ENCODE measurements at regions not wholly inside any gene's neighbourhood (a gene's known extent, or its start where the extent isn't known, plus 50 kb on each side); places are given as distances from the start of the nearest gene placed in this dataset.
"Not testable (repeated sequence)": the region's sequence is repeated elsewhere in the genome, so short reads cannot be mapped to it uniquely, and the experiment has no call there.

GRCh38 chr16:29212084-29213027 lies 194.2 kb downstream of the NPIPB11 start:
- not testable (repeated sequence) for DNase-seq

DNA sequence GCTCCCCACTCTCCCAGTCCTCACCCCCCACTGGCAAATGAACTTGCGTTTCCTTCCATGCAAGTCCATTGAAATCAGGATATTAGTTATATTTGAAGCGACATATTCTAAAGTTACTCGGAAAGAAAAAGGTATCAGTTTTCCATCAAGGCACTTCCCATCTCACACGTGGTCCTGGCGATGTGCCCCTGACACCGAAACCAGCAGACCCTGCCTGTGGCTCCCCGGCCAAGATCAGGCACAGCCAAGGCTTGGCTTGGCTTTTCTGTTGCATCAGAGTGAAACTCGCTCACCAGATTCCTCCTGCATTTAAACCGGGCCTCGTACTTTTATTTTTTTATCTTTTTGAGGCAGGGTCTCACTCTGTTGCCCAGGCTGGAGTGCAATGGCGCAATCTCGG lies 195.1 kb downstream of the NPIPB11 start:
- not testable (repeated sequence) for DNase-seq

- DNase-seq = not testable (repeated sequence)
Observed at GRCh38 chr16:29210299-29211150, 196.0 kb downstream of the NPIPB11 start.

DNA sequence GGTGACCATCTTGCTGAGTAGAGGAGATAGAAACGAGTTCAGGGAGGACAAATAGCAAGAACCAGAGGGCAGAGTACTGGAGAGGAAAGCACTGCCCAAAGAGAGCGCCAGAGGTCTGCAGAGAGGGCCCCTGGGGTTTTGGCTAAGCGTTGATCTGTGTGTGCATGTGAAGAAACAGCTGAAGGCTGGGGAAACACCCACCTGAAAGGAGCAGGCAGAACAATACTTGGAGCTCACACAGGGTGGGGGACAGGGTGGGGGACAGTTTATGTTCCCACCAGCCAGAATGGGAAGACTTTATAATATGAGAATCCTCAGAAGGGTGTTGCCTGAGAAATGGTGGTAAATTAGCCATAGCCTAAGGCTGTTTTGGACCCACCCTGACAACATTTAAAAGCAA lies 200.4 kb downstream of the NPIPB11 start:
- not testable (repeated sequence) for DNase-seq

- DNase-seq = not testable (repeated sequence)
Observed at GRCh38 chr16:29205151-29205550, 201.4 kb downstream of the NPIPB11 start.

DNA sequence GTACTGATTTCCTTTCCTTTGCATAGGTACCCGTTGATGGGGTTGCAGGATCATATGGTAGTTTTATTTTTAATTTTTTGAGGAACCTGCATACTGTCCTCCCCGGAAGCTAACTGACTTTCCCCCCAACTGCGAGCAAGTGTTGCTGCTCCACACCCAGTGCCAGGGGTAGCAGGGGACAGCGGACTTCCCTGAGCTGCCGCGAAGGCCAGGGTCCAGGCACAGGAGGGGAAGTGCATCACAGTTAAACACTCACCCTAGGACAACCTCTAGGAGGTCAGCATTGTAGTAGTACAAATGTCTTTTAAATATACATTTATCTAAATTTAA lies 201.7 kb downstream of the NPIPB11 start:
- DNase-seq = no peak

DNA sequence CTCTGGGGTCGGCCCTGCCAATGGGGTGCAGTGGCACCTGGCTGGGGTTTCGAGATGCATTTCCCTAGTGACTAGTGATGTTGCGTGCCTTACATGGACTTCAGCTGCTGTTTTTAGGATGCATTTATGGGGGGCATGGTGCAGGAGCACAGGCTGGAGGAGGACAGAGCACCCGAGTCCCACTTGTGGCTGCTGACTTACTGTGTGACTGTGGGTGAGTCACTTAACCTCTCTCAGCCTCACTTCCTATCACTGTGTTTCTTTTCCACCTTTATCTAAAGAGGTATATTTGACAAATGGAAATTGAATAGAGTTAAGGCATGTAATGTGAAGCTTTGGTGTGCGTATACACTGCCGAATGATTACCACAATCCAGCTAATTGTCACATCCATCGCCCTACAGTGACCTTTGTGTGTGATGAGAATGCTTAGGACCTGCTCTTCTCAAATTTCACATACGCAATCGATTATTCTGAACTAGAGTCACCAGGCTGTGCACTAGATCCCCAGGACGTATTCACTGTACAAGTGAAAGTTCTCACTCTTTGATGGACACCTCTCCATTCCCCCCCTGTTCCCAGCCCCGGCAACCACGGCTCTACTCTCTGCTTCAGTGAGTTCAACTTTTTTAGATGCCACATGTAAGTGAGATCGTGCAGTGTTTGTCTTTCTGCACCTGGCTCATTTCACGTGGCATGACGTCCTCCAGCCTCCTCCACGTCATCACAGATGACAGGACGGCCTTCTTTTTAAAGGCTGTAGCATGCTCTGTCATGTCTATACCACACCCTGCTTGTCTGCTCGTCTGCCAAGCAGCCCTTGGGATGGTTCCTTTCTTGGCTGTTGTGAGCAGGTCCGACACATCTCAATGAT lies 202.3 kb downstream of the NPIPB11 start:
- DNase-seq = peak; percentile 6

DNA sequence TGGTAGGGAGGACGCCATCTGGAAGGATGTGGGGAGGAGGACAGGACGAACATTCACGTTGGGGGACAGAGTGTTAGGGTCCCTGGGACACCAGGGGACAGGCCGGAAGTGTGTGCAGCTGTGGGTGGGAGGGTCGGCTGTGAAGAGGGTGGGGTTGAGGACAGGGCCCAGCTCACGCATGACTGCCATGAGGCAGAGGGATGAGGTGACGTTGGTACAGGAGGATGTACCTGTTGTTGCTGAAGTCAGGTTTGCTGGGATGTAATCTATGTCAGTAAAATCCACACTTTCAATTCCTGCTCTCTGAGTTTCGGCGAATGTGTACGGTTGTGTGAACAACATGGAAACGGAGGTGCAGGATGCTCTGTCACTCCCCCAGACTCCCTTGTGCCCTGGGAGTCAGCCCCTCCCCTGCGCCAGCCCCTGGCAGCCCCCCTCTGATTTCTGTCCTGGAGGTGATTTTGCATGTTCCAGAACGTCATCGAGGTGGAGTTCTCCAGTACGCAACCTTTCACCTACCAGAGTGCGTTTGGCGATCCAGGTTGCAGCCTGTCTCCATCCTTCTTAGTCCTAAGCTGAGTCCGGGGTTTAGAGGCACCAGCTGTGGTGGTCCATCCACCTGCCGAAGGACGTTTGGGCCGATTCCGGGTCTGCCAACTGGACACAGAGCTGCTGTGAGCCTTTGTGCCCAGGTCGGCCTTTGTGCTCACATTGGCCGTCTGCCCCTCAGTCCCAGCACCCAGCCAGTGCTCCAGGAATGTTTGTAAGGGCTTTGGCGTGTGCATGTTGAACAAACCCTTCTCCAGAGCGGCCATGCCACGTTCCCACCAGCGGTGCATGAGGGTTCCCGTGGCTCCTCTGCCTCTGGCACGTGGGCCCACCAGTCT lies 203.2 kb downstream of the NPIPB11 start:
- DNase-seq = not testable (repeated sequence)

DNA sequence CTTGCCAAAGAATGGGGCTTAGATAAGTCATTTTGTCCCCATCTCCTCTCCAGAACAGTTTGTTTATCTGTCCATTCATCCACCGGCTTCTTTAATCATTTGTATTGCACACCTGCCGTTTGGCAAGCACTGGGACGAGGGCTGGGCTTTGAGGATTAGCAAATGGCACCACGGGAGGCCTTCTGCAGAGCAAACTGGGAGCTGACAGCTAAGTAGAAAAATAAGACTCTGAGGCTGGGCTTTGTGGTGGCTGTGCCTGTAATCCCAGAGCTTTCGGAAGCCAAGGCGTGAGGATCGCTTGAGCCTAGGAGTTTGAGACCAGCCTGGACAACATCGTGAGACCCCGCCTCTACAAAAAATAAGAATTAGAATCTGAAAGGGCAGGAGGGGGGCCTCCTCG lies 203.9 kb downstream of the NPIPB11 start:
- peak; percentile 74 for DNase-seq

DNA sequence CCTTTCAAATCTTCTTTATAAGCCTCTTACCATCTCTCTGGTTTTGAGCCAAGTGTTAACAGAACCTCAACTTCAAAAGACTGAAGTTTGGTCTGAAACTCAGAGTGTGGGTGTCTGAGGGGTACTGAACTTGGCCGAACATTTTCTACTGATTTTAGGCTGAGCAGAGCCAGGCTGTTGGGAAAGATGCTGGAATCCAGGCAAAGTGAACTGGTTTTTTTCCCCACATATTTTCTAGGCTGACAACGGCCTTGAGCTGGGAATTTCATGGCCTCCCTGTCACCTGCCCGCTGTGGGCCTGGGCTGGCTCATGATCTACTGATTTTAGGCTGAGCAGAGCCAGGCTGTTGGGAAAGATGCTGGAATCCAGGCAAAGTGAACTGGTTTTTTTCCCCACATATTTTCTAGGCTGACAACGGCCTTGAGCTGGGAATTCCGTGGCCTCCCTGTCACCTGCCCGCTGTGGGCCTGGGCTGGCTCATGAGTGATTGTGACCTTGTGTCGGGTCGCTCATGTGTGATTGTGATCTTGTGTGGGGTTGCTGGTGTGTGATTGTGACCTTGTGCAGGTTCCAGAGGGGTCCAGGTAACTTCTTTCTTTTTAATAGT lies 204.4 kb downstream of the NPIPB11 start:
- DNase-seq = peak; percentile 37

DNA sequence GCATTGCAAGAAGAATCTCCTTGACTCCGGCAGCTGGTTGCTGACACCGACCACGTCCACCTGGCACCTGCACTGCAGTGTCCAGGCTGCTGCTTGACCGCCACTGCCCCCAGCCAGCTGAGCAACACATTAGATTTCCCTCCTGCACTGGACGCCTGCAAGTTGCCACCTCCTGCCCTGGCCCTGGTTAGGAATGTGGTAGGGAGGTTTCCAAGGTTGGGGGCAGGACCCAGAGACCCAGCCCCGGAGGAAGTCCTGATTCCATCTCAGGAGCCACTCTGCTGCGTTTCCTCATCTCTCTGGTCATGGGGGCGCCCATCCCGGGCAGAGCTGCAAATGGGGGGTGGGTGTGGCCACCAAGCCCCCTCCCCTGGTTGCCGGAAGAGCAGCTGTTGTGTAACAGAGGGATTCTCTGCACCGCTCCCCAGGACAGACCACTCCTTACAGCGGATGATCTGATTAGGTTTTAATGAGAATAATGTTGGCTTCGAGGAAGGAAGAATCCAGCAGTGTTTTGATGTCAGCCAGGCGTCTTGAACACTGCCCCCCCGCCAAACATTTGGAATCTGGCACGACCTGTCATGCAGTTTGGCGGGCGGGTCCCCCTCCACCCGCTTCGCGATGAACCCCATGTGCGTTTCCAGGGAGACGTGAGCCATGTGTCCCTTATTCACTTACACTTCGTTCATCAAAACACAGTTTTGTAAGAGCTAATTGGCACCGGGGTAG lies 205.1 kb downstream of the NPIPB11 start:
- DNase-seq = not testable (repeated sequence)

DNA sequence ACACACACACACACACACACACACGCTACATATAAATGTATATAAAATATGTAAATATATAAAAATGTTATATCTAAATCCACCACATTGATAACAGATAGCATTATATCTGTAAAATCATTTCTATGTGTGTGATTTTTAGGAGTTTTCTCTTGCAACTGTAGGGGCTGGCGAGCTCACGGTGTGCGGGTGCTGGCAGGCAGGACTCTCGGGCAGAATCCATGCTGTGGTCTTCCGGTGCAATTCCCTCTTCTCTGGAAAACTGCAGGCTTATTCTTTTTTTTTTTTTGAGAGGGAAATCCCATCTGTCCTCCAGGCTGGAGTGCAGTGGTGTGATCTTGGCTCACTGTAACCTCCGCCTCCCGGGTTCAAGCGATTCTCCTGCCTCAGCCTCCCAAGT lies 205.8 kb downstream of the NPIPB11 start:
- not testable (repeated sequence) for DNase-seq

DNA sequence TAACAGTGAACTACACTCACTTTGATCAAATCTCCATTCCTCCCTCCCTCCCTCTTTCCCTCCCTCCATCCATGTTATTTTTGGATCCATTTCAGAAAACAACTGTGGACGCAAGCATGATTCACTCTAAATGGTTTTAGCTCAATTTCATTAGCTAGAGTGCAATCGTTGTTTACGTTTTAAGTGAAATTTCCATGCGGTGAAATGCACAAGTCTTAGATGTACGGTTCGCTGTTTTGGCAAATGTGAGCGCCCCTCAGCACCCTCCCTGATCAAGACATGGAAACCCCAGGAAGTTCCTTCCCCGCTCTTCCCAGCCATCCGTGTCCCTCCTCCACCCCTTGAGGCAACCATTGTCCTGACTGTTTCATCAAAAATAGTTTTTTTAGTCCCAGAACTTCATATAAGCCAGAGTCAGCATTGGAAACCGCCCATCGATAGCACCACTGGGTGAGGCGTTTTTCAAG lies 206.3 kb downstream of the NPIPB11 start:
- DNase-seq = not testable (repeated sequence)

DNA sequence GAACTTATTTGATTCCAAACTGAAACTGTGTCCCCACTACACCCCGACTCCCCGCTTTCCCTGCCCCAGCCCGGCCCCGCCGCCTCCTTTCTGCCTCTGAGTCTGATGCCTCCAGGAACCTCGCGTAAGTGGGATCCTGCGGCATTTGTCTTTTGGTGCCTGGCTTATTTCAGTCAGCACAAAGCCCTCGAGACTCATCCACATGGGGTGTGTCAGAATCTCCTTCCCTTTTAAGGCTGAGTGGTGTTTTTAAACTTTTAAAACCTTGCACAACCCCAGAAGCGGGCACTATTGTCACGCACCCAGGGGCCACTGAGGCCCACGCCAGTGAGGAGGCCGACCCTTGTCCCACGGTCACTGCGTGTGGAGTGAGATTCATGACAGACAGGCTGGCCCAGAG lies 206.9 kb downstream of the NPIPB11 start:
- DNase-seq = not testable (repeated sequence)

DNA sequence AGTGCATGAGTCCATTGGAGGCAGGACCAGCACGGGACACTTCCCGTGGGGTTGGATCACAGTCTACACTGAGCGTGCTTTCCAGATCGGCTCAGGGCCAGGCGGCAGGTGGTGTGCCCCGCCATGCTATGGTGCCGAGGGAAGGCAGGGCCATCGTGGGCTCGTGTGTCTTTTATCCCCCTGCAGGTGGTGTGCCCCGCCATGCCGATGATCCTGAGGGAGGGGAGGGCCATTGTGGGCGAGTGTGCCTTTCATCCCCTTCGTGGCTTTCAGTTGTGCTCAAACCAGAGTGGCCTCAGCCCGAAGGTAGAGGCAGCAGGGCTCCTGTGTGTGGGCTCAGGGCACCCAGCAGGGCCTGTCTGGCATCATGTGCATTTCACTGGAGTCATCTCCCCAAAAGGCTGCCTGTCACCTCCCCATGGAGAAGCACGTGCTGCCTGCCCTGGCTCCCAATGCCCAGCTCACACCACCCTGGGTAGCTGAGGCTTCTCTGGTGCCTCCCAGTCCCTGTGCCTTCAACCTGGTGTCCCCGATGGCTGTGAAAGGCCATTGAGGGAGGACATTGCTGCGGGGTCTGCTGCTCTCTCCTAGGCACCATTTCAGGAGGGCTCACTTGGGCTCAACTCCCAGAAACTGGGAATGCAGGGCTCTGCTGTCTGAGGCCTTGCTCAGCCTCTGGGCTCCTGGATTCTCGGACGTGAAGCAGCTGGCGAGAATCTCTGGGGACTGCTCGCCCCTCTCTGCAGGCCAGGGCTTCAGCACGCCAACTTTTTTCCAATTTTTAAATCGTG lies 207.6 kb downstream of the NPIPB11 start:
- DNase-seq = no peak

DNA sequence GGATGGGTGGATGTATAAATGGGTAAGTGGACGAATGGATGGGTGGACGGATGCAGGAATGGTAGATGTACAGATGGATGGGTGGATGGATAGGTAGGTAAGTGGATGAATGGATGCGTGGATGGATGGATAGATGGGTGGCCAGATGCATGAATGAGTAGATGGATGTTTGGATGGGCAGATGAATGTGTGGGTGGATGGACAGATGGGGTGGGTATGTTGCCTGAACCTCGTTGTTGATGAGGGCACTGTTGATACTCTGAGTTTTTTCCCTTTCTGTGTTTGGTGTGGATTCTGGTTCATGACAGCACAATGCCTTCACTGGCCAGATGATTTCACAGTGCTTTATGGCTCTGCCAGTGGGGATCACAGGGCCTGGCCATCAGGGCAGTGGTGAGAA lies 208.3 kb downstream of the NPIPB11 start:
- DNase-seq = no peak

GRCh38 chr16:29197494-29198100 lies 208.9 kb downstream of the NPIPB11 start:
- not testable (repeated sequence) for DNase-seq

DNA sequence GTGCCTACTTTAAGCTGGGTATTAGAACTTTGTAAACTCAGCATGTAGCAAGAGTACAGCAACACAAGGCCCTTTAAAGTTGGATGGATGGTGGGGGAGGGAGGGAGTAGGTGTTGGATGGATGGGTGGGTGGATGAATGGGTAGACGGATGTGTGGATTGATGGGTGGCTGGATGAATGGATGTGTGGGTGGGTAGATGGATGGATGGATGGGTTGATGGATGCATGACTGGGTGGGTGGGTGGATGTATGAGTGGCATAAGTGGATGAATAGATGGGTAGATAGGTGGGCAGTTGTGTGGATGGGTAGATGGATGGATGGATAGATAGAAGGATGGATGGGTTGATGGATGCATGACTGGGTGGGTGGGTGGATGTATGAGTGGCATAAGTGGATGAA lies 209.8 kb downstream of the NPIPB11 start:
- not testable (repeated sequence) for DNase-seq

All from DMS53 (cell line).